ENCODE measurements at regions not wholly inside any gene's neighbourhood (a gene's known extent, or its start where the extent isn't known, plus 50 kb on each side); places are given as distances from the start of the nearest gene placed in this dataset.

DNA sequence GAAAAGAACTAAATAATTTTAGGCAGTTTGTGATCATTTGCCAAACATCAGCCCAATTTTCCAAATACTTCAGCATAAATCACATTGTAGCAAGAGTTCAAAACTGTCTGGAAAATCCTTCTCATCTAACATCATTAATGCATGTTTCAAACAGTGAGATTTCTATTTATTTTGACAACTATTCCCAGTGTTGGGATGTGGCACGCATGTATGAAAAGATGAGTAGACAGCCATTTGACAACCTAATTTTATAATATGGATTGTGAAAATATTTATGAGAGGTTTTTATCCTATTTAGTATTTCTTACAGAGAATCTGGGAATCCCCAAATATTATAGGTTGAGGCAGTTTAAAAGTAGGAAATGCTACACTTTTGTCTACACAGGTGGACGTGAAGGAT is 357.6 kb upstream of the ARID1B start:
- no peak for TF ChIP-seq MXI1 (conservative IDR thresholded peaks at IDR 0.05; ENCODE audit: poor library complexity, severe bottlenecking)
- peak; percentile 87 for TF ChIP-seq EP300 (conservative IDR thresholded peaks at IDR 0.05; ENCODE audit: poor library complexity, severe bottlenecking)
- no peak for TF ChIP-seq RAD21 (conservative IDR thresholded peaks at IDR 0.05)
- TF ChIP-seq SMC3 (conservative IDR thresholded peaks at IDR 0.05; ENCODE audit: poor library complexity) = no peak
- TF ChIP-seq POLR2AphosphoS5 (IDR thresholded peaks at IDR 0.05) = peak; percentile 90
- no peak for TF ChIP-seq EZH2 (IDR thresholded peaks at IDR 0.05; ENCODE audit: borderline replicate concordance, insufficient read depth, low read length, poor library complexity, severe bottlenecking)
- TF ChIP-seq, protein P1, sequence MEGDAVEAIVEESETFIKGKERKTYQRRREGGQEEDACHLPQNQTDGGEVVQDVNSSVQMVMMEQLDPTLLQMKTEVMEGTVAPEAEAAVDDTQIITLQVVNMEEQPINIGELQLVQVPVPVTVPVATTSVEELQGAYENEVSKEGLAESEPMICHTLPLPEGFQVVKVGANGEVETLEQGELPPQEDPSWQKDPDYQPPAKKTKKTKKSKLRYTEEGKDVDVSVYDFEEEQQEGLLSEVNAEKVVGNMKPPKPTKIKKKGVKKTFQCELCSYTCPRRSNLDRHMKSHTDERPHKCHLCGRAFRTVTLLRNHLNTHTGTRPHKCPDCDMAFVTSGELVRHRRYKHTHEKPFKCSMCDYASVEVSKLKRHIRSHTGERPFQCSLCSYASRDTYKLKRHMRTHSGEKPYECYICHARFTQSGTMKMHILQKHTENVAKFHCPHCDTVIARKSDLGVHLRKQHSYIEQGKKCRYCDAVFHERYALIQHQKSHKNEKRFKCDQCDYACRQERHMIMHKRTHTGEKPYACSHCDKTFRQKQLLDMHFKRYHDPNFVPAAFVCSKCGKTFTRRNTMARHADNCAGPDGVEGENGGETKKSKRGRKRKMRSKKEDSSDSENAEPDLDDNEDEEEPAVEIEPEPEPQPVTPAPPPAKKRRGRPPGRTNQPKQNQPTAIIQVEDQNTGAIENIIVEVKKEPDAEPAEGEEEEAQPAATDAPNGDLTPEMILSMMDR (IDR thresholded peaks at IDR 0.05; ENCODE audit: poor library complexity, severe bottlenecking) = no peak
- TF ChIP-seq, protein P2, sequence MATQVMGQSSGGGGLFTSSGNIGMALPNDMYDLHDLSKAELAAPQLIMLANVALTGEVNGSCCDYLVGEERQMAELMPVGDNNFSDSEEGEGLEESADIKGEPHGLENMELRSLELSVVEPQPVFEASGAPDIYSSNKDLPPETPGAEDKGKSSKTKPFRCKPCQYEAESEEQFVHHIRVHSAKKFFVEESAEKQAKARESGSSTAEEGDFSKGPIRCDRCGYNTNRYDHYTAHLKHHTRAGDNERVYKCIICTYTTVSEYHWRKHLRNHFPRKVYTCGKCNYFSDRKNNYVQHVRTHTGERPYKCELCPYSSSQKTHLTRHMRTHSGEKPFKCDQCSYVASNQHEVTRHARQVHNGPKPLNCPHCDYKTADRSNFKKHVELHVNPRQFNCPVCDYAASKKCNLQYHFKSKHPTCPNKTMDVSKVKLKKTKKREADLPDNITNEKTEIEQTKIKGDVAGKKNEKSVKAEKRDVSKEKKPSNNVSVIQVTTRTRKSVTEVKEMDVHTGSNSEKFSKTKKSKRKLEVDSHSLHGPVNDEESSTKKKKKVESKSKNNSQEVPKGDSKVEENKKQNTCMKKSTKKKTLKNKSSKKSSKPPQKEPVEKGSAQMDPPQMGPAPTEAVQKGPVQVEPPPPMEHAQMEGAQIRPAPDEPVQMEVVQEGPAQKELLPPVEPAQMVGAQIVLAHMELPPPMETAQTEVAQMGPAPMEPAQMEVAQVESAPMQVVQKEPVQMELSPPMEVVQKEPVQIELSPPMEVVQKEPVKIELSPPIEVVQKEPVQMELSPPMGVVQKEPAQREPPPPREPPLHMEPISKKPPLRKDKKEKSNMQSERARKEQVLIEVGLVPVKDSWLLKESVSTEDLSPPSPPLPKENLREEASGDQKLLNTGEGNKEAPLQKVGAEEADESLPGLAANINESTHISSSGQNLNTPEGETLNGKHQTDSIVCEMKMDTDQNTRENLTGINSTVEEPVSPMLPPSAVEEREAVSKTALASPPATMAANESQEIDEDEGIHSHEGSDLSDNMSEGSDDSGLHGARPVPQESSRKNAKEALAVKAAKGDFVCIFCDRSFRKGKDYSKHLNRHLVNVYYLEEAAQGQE (IDR thresholded peaks at IDR 0.05; ENCODE audit: borderline replicate concordance) = peak; percentile 98
- no peak for TF ChIP-seq TAF1 (IDR thresholded peaks at IDR 0.05; ENCODE audit: low read depth)
- H3K9me3 ChIP-seq (ENCODE audit: low read length) = no peaks in the 10 kb centered on the region

DNA sequence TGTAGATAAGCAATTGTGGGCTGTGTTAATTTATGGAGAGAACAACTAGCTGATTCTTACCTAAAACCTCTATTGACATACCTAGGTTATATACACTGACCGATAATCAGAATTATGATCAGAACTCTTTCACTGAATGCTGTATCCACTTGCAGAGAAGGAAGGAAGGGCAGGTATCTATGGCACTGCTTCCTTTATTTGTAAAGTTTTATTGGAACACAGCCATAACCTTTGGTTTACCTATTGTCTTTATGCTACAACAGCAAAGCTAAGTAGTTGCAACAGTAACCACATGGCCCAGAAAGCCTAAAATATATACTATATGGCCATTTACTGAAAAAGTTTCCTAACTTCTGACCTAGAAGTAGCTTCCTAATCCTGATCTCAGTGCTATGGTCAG is 358.9 kb upstream of the ARID1B start:
- Histone ChIP-seq H3K79me2 (replicated peaks; ENCODE audit: insufficient read depth, low read length) (no peaks in the 10 kb centered on the region), H3K9me2 (ENCODE audit: insufficient read depth, low read length) (no peaks in the 10 kb centered on the region), H2AFZ (ENCODE audit: low read depth, low read length) (no peak overlapping the region), H3F3A (ENCODE audit: insufficient read depth, low read length, poor library complexity, severe bottlenecking) (no peaks in the 10 kb centered on the region), H3K36me3 (ENCODE audit: insufficient read depth, low read length) (no peaks in the 10 kb centered on the region), H3K9me3 (ENCODE audit: low read length) (no peaks in the 10 kb centered on the region), H3K9ac (ENCODE audit: low read length) (no peak overlapping the region), H3K4me3 (ENCODE audit: low read length) (no peak overlapping the region), H3K27ac (ENCODE audit: low read length) (no peak overlapping the region), H3K27me3 (ENCODE audit: insufficient read depth, low read depth, low read length) (no peaks in the 10 kb centered on the region), H3K4me2 (ENCODE audit: low read length) (no peak overlapping the region), H4K20me1 (ENCODE audit: insufficient read depth) (no peaks in the 10 kb centered on the region)
- TF ChIP-seq MXI1 (conservative IDR thresholded peaks at IDR 0.05; ENCODE audit: poor library complexity, severe bottlenecking) (no peak), TAF1 (IDR thresholded peaks at IDR 0.05; ENCODE audit: low read depth) (no peak), RAD21 (conservative IDR thresholded peaks at IDR 0.05) (no peak), POLR2AphosphoS5 (IDR thresholded peaks at IDR 0.05) (no peak), EP300 (conservative IDR thresholded peaks at IDR 0.05; ENCODE audit: poor library complexity, severe bottlenecking) (no peak), SMC3 (conservative IDR thresholded peaks at IDR 0.05; ENCODE audit: poor library complexity) (no peak), EZH2 (IDR thresholded peaks at IDR 0.05; ENCODE audit: borderline replicate concordance, insufficient read depth, low read length, poor library complexity, severe bottlenecking) (no peak)
- TF ChIP-seq, protein P2 (IDR thresholded peaks at IDR 0.05; ENCODE audit: borderline replicate concordance) = no peak
- TF ChIP-seq, protein P1 (IDR thresholded peaks at IDR 0.05; ENCODE audit: poor library complexity, severe bottlenecking) = no peak

More for the DNA sequence above, 357.6 kb upstream of the ARID1B start:
- H3K4me3 ChIP-seq (ENCODE audit: low read length) = no peak overlapping the region
- H3K9ac ChIP-seq (ENCODE audit: low read length) = no peak overlapping the region
- no peak overlapping the region for H3K4me2 ChIP-seq (ENCODE audit: low read length)
- no peaks in the 10 kb centered on the region for H4K20me1 ChIP-seq (ENCODE audit: insufficient read depth)
- H3K27me3 ChIP-seq (ENCODE audit: insufficient read depth, low read depth, low read length) = no peaks in the 10 kb centered on the region
- H3F3A ChIP-seq (ENCODE audit: insufficient read depth, low read length, poor library complexity, severe bottlenecking) = no peaks in the 10 kb centered on the region
- no peaks in the 10 kb centered on the region for H3K9me2 ChIP-seq (ENCODE audit: insufficient read depth, low read length)
- H3K36me3 ChIP-seq (ENCODE audit: insufficient read depth, low read length) = no peaks in the 10 kb centered on the region
- no peaks in the 10 kb centered on the region for H3K79me2 ChIP-seq (replicated peaks; ENCODE audit: insufficient read depth, low read length)
- H3K27ac ChIP-seq (ENCODE audit: low read length) = no peak overlapping the region
- no peak overlapping the region for H2AFZ ChIP-seq (ENCODE audit: low read depth, low read length)

All from neural cell (in vitro differentiated cells).